WTC11 (cell line): ENCODE measurements at regions not wholly inside any gene's neighbourhood (a gene's known extent, or its start where the extent isn't known, plus 50 kb on each side); places are given as distances from the start of the nearest gene placed in this dataset.

ENCODE experiments used
- ATAC-seq: fragments of 200-7000 bp; cut with Tn5 transposase; 2 replicates; pipeline ENCODE4 v1.10.0; 2021; ENCODE audit warnings: mild to moderate bottlenecking, moderate library complexity
- CTCF ChIA-PET: fragments of 300-600 bp; sonication (Branson Sonifier 250); formaldehyde crosslinking; loops from one replicate; lab custom pipeline; 2021; ENCODE audit warnings: antibody characterized with exemption; lab: Charles Lee
- POLR2A ChIA-PET: fragments of 350-600 bp; sonication (Branson Sonifier 250); formaldehyde crosslinking; loops from one replicate; lab custom pipeline; 2021; ENCODE audit warnings: antibody characterized with exemption; lab: Charles Lee
- DNase-seq: peaks from one replicate; pipeline ENCODE4 v3.0.0; 2021; ENCODE audit warnings: low spot score
- H3K27ac Mint-ChIP-seq: 2 replicates; pipeline ENCODE4 v1.8.0; 2021; ENCODE audit warnings: mixed read lengths
- H3K27me3 Mint-ChIP-seq: 2 replicates; pipeline ENCODE4 v1.8.0; 2021; ENCODE audit warnings: low read depth, mild to moderate bottlenecking, moderate library complexity, mixed read lengths
- H3K36me3 Mint-ChIP-seq: 2 replicates; pipeline ENCODE4 v1.8.0; 2021; ENCODE audit warnings: mixed read lengths
- H3K4me1 Mint-ChIP-seq: 2 replicates; pipeline ENCODE4 v1.8.0; 2022; ENCODE audit warnings: mixed read lengths
- H3K4me3 Mint-ChIP-seq: 2 replicates; pipeline ENCODE4 v1.8.0; 2021; ENCODE audit warnings: mild to moderate bottlenecking, moderate library complexity, mixed read lengths
- H3K9me3 Mint-ChIP-seq: 2 replicates; pipeline ENCODE4 v1.8.0; 2021; ENCODE audit warnings: mixed read lengths
- CREM ChIP-seq: sonication (generic); formaldehyde crosslinking; IDR thresholded peaks from 2 replicates; pipeline ENCODE4 v1.8.1; 2022; ENCODE audit warnings: mild to moderate bottlenecking, missing genetic modification reagents, moderate library complexity
- E2F5 ChIP-seq: sonication (generic); formaldehyde crosslinking; IDR thresholded peaks from 2 replicates; pipeline ENCODE4 v1.8.1; 2022; ENCODE audit warnings: mild to moderate bottlenecking, moderate library complexity, missing genetic modification reagents
- ERG ChIP-seq: fragments of 250-450 bp; sonication (Bioruptor Pico); IDR thresholded peaks from 2 replicates; pipeline ENCODE4 v1.8.0; 2021; ENCODE audit warnings: mild to moderate bottlenecking
- FOXJ3 ChIP-seq: sonication (generic); formaldehyde crosslinking; IDR thresholded peaks from 2 replicates; pipeline ENCODE4 v1.9.0; 2021; ENCODE audit warnings: missing genetic modification reagents, mild to moderate bottlenecking, borderline replicate concordance
- FOXP1 ChIP-seq: sonication (generic); formaldehyde crosslinking; IDR thresholded peaks from 2 replicates; pipeline ENCODE4 v1.8.0; 2022; ENCODE audit warnings: missing genetic modification reagents, mild to moderate bottlenecking, moderate library complexity, borderline replicate concordance
- FOXP4 ChIP-seq: sonication (generic); formaldehyde crosslinking; IDR thresholded peaks from 2 replicates; pipeline ENCODE4 v1.8.0; 2022; ENCODE audit warnings: mild to moderate bottlenecking, missing genetic modification reagents
- GTF2I ChIP-seq: fragments of 250-450 bp; sonication (Bioruptor Pico); conservative IDR thresholded peaks from 2 replicates; pipeline ENCODE4 v1.4.0; 2021; ENCODE audit warnings: mild to moderate bottlenecking
- HMGA2 ChIP-seq: fragments of 250-450 bp; sonication (Bioruptor Pico); IDR thresholded peaks from 2 replicates; pipeline ENCODE4 v1.4.0; 2021; ENCODE audit warnings: mild to moderate bottlenecking, moderate library complexity
- IRF2 ChIP-seq: sonication (generic); formaldehyde crosslinking; IDR thresholded peaks from 2 replicates; pipeline ENCODE4 v1.8.0; 2022; ENCODE audit warnings: low read depth, missing genetic modification reagents, borderline replicate concordance
- KAT7 ChIP-seq: sonication (generic); formaldehyde crosslinking; IDR thresholded peaks from 2 replicates; pipeline ENCODE4 v1.8.1; 2023; ENCODE audit warnings: missing genetic modification reagents, mild to moderate bottlenecking, borderline replicate concordance
- NFATC4 ChIP-seq: fragments of 250-450 bp; sonication (Bioruptor Pico); IDR thresholded peaks from 2 replicates; pipeline ENCODE4 v1.9.0; 2021; ENCODE audit warnings: mild to moderate bottlenecking
- NFE2L1 ChIP-seq: sonication (generic); formaldehyde crosslinking; IDR thresholded peaks from 2 replicates; pipeline ENCODE4 v1.8.1; 2023; ENCODE audit warnings: missing genetic modification reagents
- NR1H2 ChIP-seq: sonication (generic); formaldehyde crosslinking; IDR thresholded peaks from 2 replicates; pipeline ENCODE4 v1.9.0; 2021; ENCODE audit warnings: mild to moderate bottlenecking, moderate library complexity, missing genetic modification reagents
- PRDM15 ChIP-seq: sonication (generic); formaldehyde crosslinking; IDR thresholded peaks from 2 replicates; pipeline ENCODE4 v1.8.0; 2022; ENCODE audit warnings: missing genetic modification reagents
- PREB ChIP-seq: sonication (generic); formaldehyde crosslinking; IDR thresholded peaks from 2 replicates; pipeline ENCODE4 v1.8.1; 2022; ENCODE audit warnings: mild to moderate bottlenecking, missing genetic modification reagents, moderate library complexity, borderline replicate concordance
- RORB ChIP-seq: fragments of 250-450 bp; sonication (Bioruptor Pico); IDR thresholded peaks from 2 replicates; pipeline ENCODE4 v1.9.0; 2021; ENCODE audit warnings: mild to moderate bottlenecking
- SMAD3 ChIP-seq: sonication (generic); formaldehyde crosslinking; IDR thresholded peaks from 2 replicates; pipeline ENCODE4 v1.8.0; 2022; ENCODE audit warnings: missing genetic modification reagents, mild to moderate bottlenecking, borderline replicate concordance
- SP1 ChIP-seq: sonication (generic); formaldehyde crosslinking; conservative IDR thresholded peaks from 2 replicates; pipeline ENCODE4 v1.8.1; 2022; ENCODE audit warnings: missing genetic modification reagents
- ZMAT4 ChIP-seq: fragments of 250-450 bp; sonication (Bioruptor Pico); IDR thresholded peaks from 2 replicates; pipeline ENCODE4 v1.9.0; 2021; ENCODE audit warnings: mild to moderate bottlenecking
- ZNF425 ChIP-seq: fragments of 250-450 bp; sonication (Bioruptor Pico); conservative IDR thresholded peaks from 2 replicates; pipeline ENCODE4 v1.9.0; 2021; ENCODE audit warnings: mild to moderate bottlenecking
- ZNF671 ChIP-seq: fragments of 250-450 bp; sonication (Bioruptor Pico); IDR thresholded peaks from 2 replicates; pipeline ENCODE4 v1.8.0; 2021; ENCODE audit warnings: mild to moderate bottlenecking

- Mint-ChIP-seq H3K27me3 (no peaks in the 10 kb centered on the region), H3K4me3 (no peak overlapping the region), H3K4me1 (peaks cover 53% of the 10 kb centered on the region), H3K36me3 (no peaks in the 10 kb centered on the region), H3K27ac (peak overlapping the region; percentile 74; the same call in 1 of the 2 replicates), H3K9me3 (no peaks in the 10 kb centered on the region)
- POLR2A ChIA-PET, result no interaction called here
- CTCF ChIA-PET, result no interaction called here
- TF ChIP-seq ZNF425 (CRISPR knock-in tag), result no peak
- TF ChIP-seq KAT7 (CRISPR knock-in tag), result no peak
- TF ChIP-seq CREM (CRISPR knock-in tag), result no peak
- TF ChIP-seq PREB, result no peak
- no peak for TF ChIP-seq PRDM15
- TF ChIP-seq IRF2 (CRISPR knock-in tag), result no peak
- TF ChIP-seq ZMAT4 (CRISPR knock-in tag), result no peak
- TF ChIP-seq ERG (CRISPR knock-in tag), result no peak
- no peak for TF ChIP-seq NR1H2 (CRISPR knock-in tag)
- TF ChIP-seq SMAD3 (CRISPR knock-in tag), result no peak
- no peak for TF ChIP-seq GTF2I
- TF ChIP-seq E2F5 (CRISPR knock-in tag), result no peak
- no peak for TF ChIP-seq FOXJ3
- ATAC-seq (no peak), DNase-seq (no peak)
Measured at GRCh38 chr2:180907731-180908130, 72.7 kb upstream of the UBE2E3 start.

GRCh38 chr2:180905461-180905860 lies 74.9 kb upstream of the UBE2E3 start:
- Mint-ChIP-seq H3K36me3 (no peaks in the 10 kb centered on the region), H3K27me3 (no peaks in the 10 kb centered on the region), H3K4me3 (no peak overlapping the region), H3K9me3 (no peaks in the 10 kb centered on the region), H3K27ac (peak overlapping the region; percentile 64; the same call in 1 of the 2 replicates), H3K4me1 (peaks cover 63% of the 10 kb centered on the region)
- POLR2A ChIA-PET, result interaction anchor here (1.6 kb wide), 1 partner anchor 75 kb away, joined by 5 read pairs; the partner anchor contains the start of gene UBE2E3
- CTCF ChIA-PET, result no interaction called here
- DNase-seq (no peak), ATAC-seq (0 out of 2 replicates have a peak, but pooled peaks have one; percentile 16)
- TF ChIP-seq RORB (CRISPR knock-in tag), result no peak
- TF ChIP-seq NFATC4 (CRISPR knock-in tag), result no peak
- TF ChIP-seq HMGA2, result no peak
- TF ChIP-seq ZNF425 (CRISPR knock-in tag), result no peak
- TF ChIP-seq ZMAT4 (CRISPR knock-in tag), result no peak
- TF ChIP-seq SP1 (CRISPR knock-in tag), result no peak
- no peak for TF ChIP-seq FOXP4 (CRISPR knock-in tag)
- TF ChIP-seq ZNF671, result no peak
- no peak for TF ChIP-seq NFE2L1
- no peak for TF ChIP-seq FOXP1 (CRISPR knock-in tag)
